GM12878 (cell line): ENCODE measurements at regions not wholly inside any gene's neighbourhood (a gene's known extent, or its start where the extent isn't known, plus 50 kb on each side); places are given as distances from the start of the nearest gene placed in this dataset.

Experiments used
- ATAC-seq: fragments of 200-7000 bp; cut with Tn5 transposase; 3 replicates; pipeline ENCODE4 v1.9.1; 2020; ENCODE audit warnings: mild to moderate bottlenecking, moderate library complexity
- BruUV-seq: library from RNA; stranded (reverse); fragments of 400-500 nt; replicated peaks from 2 replicates; lab custom pipeline; 2021; lab: Mats Ljungman, UMichigan
- CTCF ChIA-PET: fragments of 300-600 bp; sonication (Branson Sonifier 250); formaldehyde crosslinking; extraction: SDS; loops from one replicate; lab custom pipeline; 2021; ENCODE audit warnings: inconsistent platforms; lab: Yijun Ruan, JAX
- POLR2A ChIA-PET: fragments of 350-600 bp; formaldehyde crosslinking; extraction: SDS; loops from one replicate; lab custom pipeline; 2021; ENCODE audit warnings: inconsistent platforms; lab: Charles Lee
- RAD21 ChIA-PET: fragments of 300-600 bp; sonication (Branson Sonifier 250); formaldehyde crosslinking; loops from one replicate; lab custom pipeline; 2023; ENCODE audit warnings: antibody characterized with exemption; ENCODE audit not compliant: unreplicated experiment; lab: Charles Lee
- SMC1A ChIA-PET: fragments of 300-600 bp; sonication (Branson Sonifier 250); formaldehyde crosslinking; loops from one replicate; lab custom pipeline; 2023; ENCODE audit not compliant: unreplicated experiment, uncharacterized antibody; lab: Charles Lee
- DNase-seq: peaks from one replicate; pipeline ENCODE4 v3.0.0-alpha.2; 2011; ENCODE audit warnings: low read depth, low spot score
- FAIRE-seq: peaks from 3 replicates; lab custom pipeline; 2011; peaks lifted over from hg19 to GRCh38; lab: Jason Lieb, UNC
- H2AFZ ChIP-seq: 2 replicates; pipeline ENCODE4 v1.6.0; 2011; ENCODE audit warnings: low read depth, low read length, control low read depth; ENCODE audit not compliant: control insufficient read depth
- H3K27ac ChIP-seq: 2 replicates; pipeline ENCODE4 v1.5.1; 2011; ENCODE audit warnings: control low read depth; ENCODE audit not compliant: control insufficient read depth, insufficient read depth
- H3K27me3 ChIP-seq, 2 experiments: replicated peaks in 1 of 2; 2 replicates each; pipeline versions ENCODE4 v1.6.0 to v1.6.1; 2011; ENCODE audit warnings: low read length in 1 of 2; ENCODE audit not compliant: control insufficient read depth in 2 of 2, insufficient read depth in 2 of 2
- H3K36me3 ChIP-seq, 2 experiments: 2 replicates each; pipeline ENCODE4 v1.5.1; 2011; ENCODE audit warnings: low read length in 1 of 2; ENCODE audit not compliant: control insufficient read depth in 2 of 2, insufficient read depth in 2 of 2
- H3K4me1 ChIP-seq: 2 replicates; pipeline ENCODE4 v1.6.1; 2011; ENCODE audit warnings: mild to moderate bottlenecking, low read length, moderate library complexity, mixed read lengths; ENCODE audit not compliant: control insufficient read depth, insufficient read depth
- H3K4me2 ChIP-seq: 2 replicates; pipeline ENCODE4 v1.6.0; 2011; ENCODE audit warnings: control low read depth; ENCODE audit not compliant: control insufficient read depth, insufficient read depth
- H3K4me3 ChIP-seq: fragments of 200-600 bp; sonication (generic); 2 replicates; pipeline ENCODE4 v1.5.1; 2016
- H3K79me2 ChIP-seq: 2 replicates; pipeline ENCODE4 v1.6.0; 2011; ENCODE audit warnings: low read length; ENCODE audit not compliant: control insufficient read depth, insufficient read depth
- H3K9ac ChIP-seq: 2 replicates; pipeline ENCODE4 v1.8.0; 2011; ENCODE audit warnings: low read length, control low read depth, mixed read lengths; ENCODE audit not compliant: control insufficient read depth, insufficient read depth
- H3K9me3 ChIP-seq: replicated peaks from 3 replicates; pipeline ENCODE4 v1.5.1; 2011; ENCODE audit warnings: mild to moderate bottlenecking, low read length; ENCODE audit not compliant: control insufficient read depth, insufficient read depth
- H4K20me1 ChIP-seq: 2 replicates; pipeline ENCODE4 v1.6.0; 2011; ENCODE audit not compliant: control insufficient read depth, insufficient read depth
- ETV6 ChIP-seq, 2 experiments: fragments of 450-650 bp in 1 of 2; IDR thresholded peaks in 1 of 2; conservative IDR thresholded peaks in 1 of 2; 2 replicates each; pipeline ENCODE4 v1.6.1; 2014; ENCODE audit warnings: antibody characterized with exemption in 1 of 2, borderline replicate concordance in 1 of 2, low read depth in 1 of 2, mild to moderate bottlenecking in 1 of 2, moderate library complexity in 1 of 2
- MTA3 ChIP-seq: IDR thresholded peaks from 2 replicates; pipeline ENCODE4 v1.6.1; 2012; ENCODE audit warnings: low read length, inconsistent platforms, borderline replicate concordance
- NR2C2 ChIP-seq: IDR thresholded peaks from 2 replicates; pipeline ENCODE4 v1.6.1; 2011; ENCODE audit warnings: borderline replicate concordance, low read depth; ENCODE audit not compliant: control insufficient read depth, insufficient read length
- RELB ChIP-seq: fragments of 450-650 bp; IDR thresholded peaks from 2 replicates; pipeline ENCODE4 v1.6.1; 2017; ENCODE audit warnings: low read depth, mild to moderate bottlenecking, moderate library complexity
- TCF3 ChIP-seq: IDR thresholded peaks from 2 replicates; pipeline ENCODE4 v1.6.1; 2012; ENCODE audit warnings: low read depth, mild to moderate bottlenecking, low read length, borderline replicate concordance; ENCODE audit not compliant: insufficient read depth
- ZBTB11 ChIP-seq: fragments of 450-650 bp; formaldehyde crosslinking; IDR thresholded peaks from 2 replicates; pipeline ENCODE4 v1.5.0; 2022; ENCODE audit warnings: mild to moderate bottlenecking, missing genetic modification characterization
- WGBS: methylation state at CpG from one replicate; pipeline ENCODE4 v1.1.6; 2016; ENCODE audit warnings: low lambda C conversion rate; ENCODE audit not compliant: insufficient replicate concordance, insufficient coverage; ENCODE audit errors: missing lambda C conversion rate; 5-methylcytosine and 5-hydroxymethylcytosine counted together
- in situ Hi-C: fragments of 300-500 bp; cut with MboI; formaldehyde crosslinking; loops from 9 replicates; pipeline ENCODE4 v1.14.3; 2018; ENCODE audit warnings: mixed read lengths
- intact Hi-C: fragments of 100-400 bp; cut with micrococcal nuclease; formaldehyde crosslinking; loops from one replicate; pipeline ENCODE4 v1.14.2; 2022; ENCODE audit not compliant: unreplicated experiment

- Histone ChIP-seq H3K9me3 (no peaks in the 10 kb centered on the region), H4K20me1 (peaks cover 4% of the 10 kb centered on the region; the same call in 1 of the 2 replicates), H3K4me2 (no peak overlapping the region), H3K9ac (no peak overlapping the region), H3K79me2 (no peaks in the 10 kb centered on the region), H2AFZ (no peak overlapping the region), H3K36me3 (no peaks in the 10 kb centered on the region), H3K27me3 (peaks cover 0 to 2% of the 10 kb centered on the region in 2 experiments; a peak in 1 of 4 replicates), H3K4me1 (no peaks in the 10 kb centered on the region), H3K27ac (no peak overlapping the region), H3K4me3 (no peak overlapping the region)
- in situ Hi-C loops (no loop called here), intact Hi-C loops (no loop called here)
- ChIA-PET SMC1A (no interaction called here), POLR2A (no interaction called here), RAD21 (no interaction called here), CTCF (no interaction called here)
- 44% methylated on average over 5 of the region's 5 CpGs for WGBS
- FAIRE-seq (no peak), ATAC-seq (no peak), DNase-seq (no peak)
- no TSS peak for BruUV-seq
- TF ChIP-seq TCF3 (no peak), RELB (no peak), NR2C2 (no peak), ETV6 (conservative IDR thresholded peaks at IDR 0.05 in 1 of 2, IDR thresholded peaks at IDR 0.05 in 1 of 2; ENCODE audit: borderline replicate concordance in 1 of 2, low read depth in 1 of 2) (no peak), MTA3 (no peak), ZBTB11 (CRISPR knock-in tag) (no peak)
Measured at GRCh38 chr11:134915881-134916280, 503.8 kb upstream of the B3GAT1 start.
